SK-N-SH (cell line): ENCODE measurements at regions not wholly inside any gene's neighbourhood (a gene's known extent, or its start where the extent isn't known, plus 50 kb on each side); places are given as distances from the start of the nearest gene placed in this dataset.

Source experiments
- CTCF ChIA-PET: fragments of 300-600, 350-600 bp; formaldehyde crosslinking; extraction: SDS; loops from one replicate; lab custom pipeline; 2021; lab: Yijun Ruan, JAX
- POLR2A ChIA-PET: fragments of 350-600 bp; sonication (Branson Sonifier 250); formaldehyde crosslinking; extraction: SDS; loops from one replicate; lab custom pipeline; 2020; ENCODE audit warnings: antibody characterized with exemption, inconsistent platforms; lab: Yijun Ruan, JAX
- DNase-seq: peaks from one replicate; pipeline ENCODE4 v3.0.0; 2012
- H2AFZ ChIP-seq: fragments of 200-600 bp; sonication (generic); 2 replicates; pipeline ENCODE4 v1.8.1; 2016; ENCODE audit warnings: antibody characterized with exemption, mild to moderate bottlenecking, low read depth
- H3F3A ChIP-seq: fragments of 200-600 bp; sonication (generic); replicated peaks from 2 replicates; pipeline ENCODE3; 2016; ENCODE audit warnings: antibody characterized with exemption, mild to moderate bottlenecking; ENCODE audit not compliant: insufficient read depth
- H3K27ac ChIP-seq, 2 experiments: fragments of 200-500 bp in 1 of 2; fragments of 200-600 bp in 1 of 2; sonication (Bioruptor generic) in 1 of 2; sonication (generic), shearing (Covaris generic) in 1 of 2; 2 replicates each; pipeline versions ENCODE4 v1.5.1 to v1.6.1; 2014 to 2016; ENCODE audit warnings: low read depth in 2 of 2, inconsistent platforms in 1 of 2, low read length in 1 of 2, mild to moderate bottlenecking in 1 of 2, mixed read lengths in 1 of 2
- H3K27me3 ChIP-seq: fragments of 200-600 bp; sonication (generic), shearing (Covaris generic); 2 replicates; pipeline ENCODE4 v1.6.1; 2016; ENCODE audit warnings: mixed run types; ENCODE audit not compliant: insufficient read depth
- H3K36me3 ChIP-seq, 2 experiments: fragments of 200-500 bp in 1 of 2; fragments of 200-600 bp in 1 of 2; sonication (Bioruptor generic) in 1 of 2; sonication (generic) in 1 of 2; replicated peaks in 1 of 2; 2 replicates each; pipeline versions ENCODE3 to v1.5.1; 2014 to 2016; ENCODE audit warnings: low read length in 1 of 2, mild to moderate bottlenecking in 1 of 2; ENCODE audit not compliant: insufficient read depth in 2 of 2, control insufficient read depth in 1 of 2
- H3K4me1 ChIP-seq, 2 experiments: fragments of 200-500 bp in 1 of 2; fragments of 200-600 bp in 1 of 2; sonication (Bioruptor generic) in 1 of 2; sonication (generic), shearing (Covaris generic) in 1 of 2; 2 replicates each; pipeline versions ENCODE4 v1.5.1 to v1.6.1; 2014 to 2016; ENCODE audit warnings: low read depth in 1 of 2, low read length in 1 of 2, mixed run types in 1 of 2; ENCODE audit not compliant: insufficient read depth in 2 of 2, control insufficient read depth in 1 of 2
- H3K4me2 ChIP-seq: fragments of 200-600 bp; sonication (generic), shearing (Covaris generic); 2 replicates; pipeline ENCODE4 v1.6.1; 2017; ENCODE audit warnings: mixed run types
- H3K4me3 ChIP-seq, 2 experiments: fragments of 200-500 bp in 1 of 2; fragments of 200-600 bp in 1 of 2; sonication (Bioruptor generic) in 1 of 2; sonication (generic), shearing (Covaris generic) in 1 of 2; 2 replicates each; pipeline versions ENCODE4 v1.5.1 to v1.8.1; 2014 to 2016; ENCODE audit warnings: low read depth in 2 of 2, inconsistent platforms in 1 of 2, low read length in 1 of 2, mild to moderate bottlenecking in 1 of 2, mixed read lengths in 1 of 2, moderate library complexity in 1 of 2
- H3K79me2 ChIP-seq: fragments of 200-600 bp; sonication (generic); 2 replicates; pipeline ENCODE4 v1.8.1; 2017; ENCODE audit warnings: mild to moderate bottlenecking; ENCODE audit not compliant: insufficient read depth
- H3K9ac ChIP-seq: fragments of 200-600 bp; sonication (generic); 2 replicates; pipeline ENCODE4 v1.6.1; 2017; ENCODE audit warnings: mixed run types
- H3K9me2 ChIP-seq: fragments of 200-600 bp; sonication (generic); 2 replicates; pipeline ENCODE4 v1.6.1; 2017; ENCODE audit warnings: mixed run types
- H3K9me3 ChIP-seq: fragments of 200-600 bp; sonication (generic); 2 replicates; pipeline ENCODE4 v1.6.1; 2017; ENCODE audit warnings: mixed run types, mild to moderate bottlenecking, moderate library complexity
- H4K20me1 ChIP-seq: fragments of 200-600 bp; sonication (generic); 2 replicates; pipeline ENCODE4 v1.6.1; 2017; ENCODE audit warnings: mild to moderate bottlenecking, mixed run types; ENCODE audit not compliant: insufficient read depth
- CHD2 ChIP-seq: fragments of 150-350 bp; IDR thresholded peaks from 2 replicates; pipeline ENCODE4 v1.6.1; 2018; ENCODE audit warnings: low read length; ENCODE audit not compliant: partially characterized antibody
- CTCF ChIP-seq: fragments of 200-600 bp; sonication (generic); IDR thresholded peaks from 2 replicates; pipeline ENCODE4 v1.6.1; 2017; ENCODE audit warnings: antibody characterized with exemption, mild to moderate bottlenecking, moderate library complexity
- FOXJ3 ChIP-seq: sonication (generic); formaldehyde crosslinking; IDR thresholded peaks from 2 replicates; pipeline ENCODE4 v1.5.1; 2020; ENCODE audit warnings: mild to moderate bottlenecking, missing genetic modification reagents
- JUND ChIP-seq: IDR thresholded peaks from 2 replicates; pipeline ENCODE4 v1.4.0; 2012
- MEF2A ChIP-seq: IDR thresholded peaks from 2 replicates; pipeline ENCODE4 v1.4.0; 2012; ENCODE audit warnings: low read depth, borderline replicate concordance
- RAD21 ChIP-seq: IDR thresholded peaks from 2 replicates; pipeline ENCODE4 v1.6.1; 2012; ENCODE audit warnings: mild to moderate bottlenecking, low read length
- RCOR1 ChIP-seq: fragments of 150-350 bp; IDR thresholded peaks from 2 replicates; pipeline ENCODE4 v1.6.1; 2017; ENCODE audit warnings: antibody characterized with exemption, low read length
- SMC3 ChIP-seq: IDR thresholded peaks from 2 replicates; pipeline ENCODE4 v1.6.1; 2012; ENCODE audit warnings: low read depth, low read length, improper control_type of control experiment
- WGBS: methylation state at CpG from one replicate; pipeline ENCODE4 v1.1.6; 2017; ENCODE audit warnings: low lambda C conversion rate; 5-methylcytosine and 5-hydroxymethylcytosine counted together
- TF ChIP-seq, protein P1 (sequence below): IDR thresholded peaks from 2 replicates; pipeline ENCODE4; 2012

DNA sequence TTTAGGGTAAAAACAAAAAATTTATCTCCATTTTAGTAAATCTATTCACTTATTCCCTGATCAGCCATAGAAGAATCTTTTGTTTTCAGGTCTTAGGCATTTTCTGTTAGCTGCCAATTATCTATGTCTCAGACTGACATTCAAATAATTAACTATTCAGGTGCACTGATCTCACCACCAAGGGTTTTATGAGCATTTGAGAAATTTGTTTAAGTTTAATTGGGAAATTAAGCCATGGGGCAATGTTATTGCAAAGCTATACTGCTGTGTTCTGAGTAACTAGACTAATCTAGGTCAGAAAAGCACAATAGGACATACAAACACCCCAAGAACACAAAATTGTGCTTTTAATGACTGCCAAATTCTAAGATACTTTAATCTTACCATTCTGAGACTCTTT, 210.7 kb upstream of the EDNRB start (continued):
- no peak for TF ChIP-seq CTCF

GRCh38 chr13:78121459-78122348, 203.1 kb upstream of the EDNRB start:
- H3K27me3 ChIP-seq: 0 out of 2 replicates have a peak, but pooled peaks cover 6% of the 10 kb centered on the region
- H3K9me2 ChIP-seq: no peaks in the 10 kb centered on the region
- no peaks in the 10 kb centered on the region for H3F3A ChIP-seq
- no peak overlapping the region for H3K27ac ChIP-seq
- POLR2A ChIA-PET: no interaction called here
- H3K9me3 ChIP-seq: no peaks in the 10 kb centered on the region
- no peak overlapping the region; the same call in 1 of the 2 replicates for H2AFZ ChIP-seq
- no peaks in the 10 kb centered on the region for H3K36me3 ChIP-seq
- peak; percentile 24 for DNase-seq
- WGBS: 42% methylated on average over 13 of the region's 13 CpGs
- H3K4me1 ChIP-seq: no peaks in the 10 kb centered on the region; a peak in 1 of 4 replicates
- no peak overlapping the region for H3K9ac ChIP-seq
- H3K79me2 ChIP-seq: no peaks in the 10 kb centered on the region
- H3K4me2 ChIP-seq: peak overlapping the region; percentile 23; the same call in 1 of the 2 replicates
- TF ChIP-seq RAD21: peak; percentile 78
- TF ChIP-seq CTCF: peak; percentile 94
- TF ChIP-seq, protein P1, sequence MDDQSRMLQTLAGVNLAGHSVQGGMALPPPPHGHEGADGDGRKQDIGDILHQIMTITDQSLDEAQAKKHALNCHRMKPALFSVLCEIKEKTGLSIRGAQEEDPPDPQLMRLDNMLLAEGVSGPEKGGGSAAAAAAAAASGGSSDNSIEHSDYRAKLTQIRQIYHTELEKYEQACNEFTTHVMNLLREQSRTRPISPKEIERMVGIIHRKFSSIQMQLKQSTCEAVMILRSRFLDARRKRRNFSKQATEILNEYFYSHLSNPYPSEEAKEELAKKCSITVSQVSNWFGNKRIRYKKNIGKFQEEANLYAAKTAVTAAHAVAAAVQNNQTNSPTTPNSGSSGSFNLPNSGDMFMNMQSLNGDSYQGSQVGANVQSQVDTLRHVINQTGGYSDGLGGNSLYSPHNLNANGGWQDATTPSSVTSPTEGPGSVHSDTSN: no peak
- TF ChIP-seq RCOR1: no peak
- TF ChIP-seq JUND: no peak
- TF ChIP-seq SMC3: peak; percentile 79
- no peak for TF ChIP-seq MEF2A
- TF ChIP-seq FOXJ3 (CRISPR knock-in tag): no peak
- no peak for TF ChIP-seq CHD2
- TF ChIP-seq, all 33 proteins: peak for 3
- peak overlapping the region in 1 of 2 experiments; percentile 30; a peak in 1 of 4 replicates for H3K4me3 ChIP-seq
- H4K20me1 ChIP-seq: no peaks in the 10 kb centered on the region
- CTCF ChIA-PET: interaction anchor here (0.6 to 3.1 kb wide), 38 partner anchors 8 to 1337 kb away, joined by 3 to 30 read pairs (median 4); no protein-coding TSS in a partner anchor
